ENCODE measurements at regions not wholly inside any gene's neighbourhood (a gene's known extent, or its start where the extent isn't known, plus 50 kb on each side); places are given as distances from the start of the nearest gene placed in this dataset.

DNA sequence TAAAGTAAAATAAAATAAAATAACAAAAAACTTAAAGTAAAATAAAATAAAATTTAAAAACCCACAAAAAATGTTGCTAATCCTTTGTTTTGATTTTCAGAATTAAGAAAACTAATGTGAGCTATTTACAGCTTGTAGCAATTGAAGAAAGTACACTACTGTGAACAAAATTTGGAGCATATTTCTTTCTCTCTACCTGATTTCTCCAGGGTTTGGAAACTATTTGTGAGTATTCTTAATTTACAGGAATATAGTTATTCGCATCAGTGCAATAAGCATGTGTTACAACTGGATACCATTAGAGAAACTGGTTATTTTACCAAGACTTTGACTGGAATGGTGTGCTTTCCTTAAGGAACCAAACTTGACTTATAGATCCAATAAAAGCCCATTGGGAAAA lies 86.1 kb upstream of the CNOT2 start:
- TF ChIP-seq, protein P1, sequence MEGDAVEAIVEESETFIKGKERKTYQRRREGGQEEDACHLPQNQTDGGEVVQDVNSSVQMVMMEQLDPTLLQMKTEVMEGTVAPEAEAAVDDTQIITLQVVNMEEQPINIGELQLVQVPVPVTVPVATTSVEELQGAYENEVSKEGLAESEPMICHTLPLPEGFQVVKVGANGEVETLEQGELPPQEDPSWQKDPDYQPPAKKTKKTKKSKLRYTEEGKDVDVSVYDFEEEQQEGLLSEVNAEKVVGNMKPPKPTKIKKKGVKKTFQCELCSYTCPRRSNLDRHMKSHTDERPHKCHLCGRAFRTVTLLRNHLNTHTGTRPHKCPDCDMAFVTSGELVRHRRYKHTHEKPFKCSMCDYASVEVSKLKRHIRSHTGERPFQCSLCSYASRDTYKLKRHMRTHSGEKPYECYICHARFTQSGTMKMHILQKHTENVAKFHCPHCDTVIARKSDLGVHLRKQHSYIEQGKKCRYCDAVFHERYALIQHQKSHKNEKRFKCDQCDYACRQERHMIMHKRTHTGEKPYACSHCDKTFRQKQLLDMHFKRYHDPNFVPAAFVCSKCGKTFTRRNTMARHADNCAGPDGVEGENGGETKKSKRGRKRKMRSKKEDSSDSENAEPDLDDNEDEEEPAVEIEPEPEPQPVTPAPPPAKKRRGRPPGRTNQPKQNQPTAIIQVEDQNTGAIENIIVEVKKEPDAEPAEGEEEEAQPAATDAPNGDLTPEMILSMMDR (IDR thresholded peaks at IDR 0.05) = no peak
- no peak for TF ChIP-seq POLR2A (IDR thresholded peaks at IDR 0.05)
- no peak for TF ChIP-seq EP300 (IDR thresholded peaks at IDR 0.05)
